K562 (cell line): ENCODE measurements at regions not wholly inside any gene's neighbourhood (a gene's known extent, or its start where the extent isn't known, plus 50 kb on each side); places are given as distances from the start of the nearest gene placed in this dataset.

Experiments used
- BHLHE40 ChIP-seq: IDR thresholded peaks from 2 replicates; pipeline ENCODE4 v1.6.1; 2011; ENCODE audit warnings: low read length, improper control_type of control experiment
- BRCA1 ChIP-seq, 2 experiments: fragments of 450-650 bp in 1 of 2; sonication (generic) in 1 of 2; formaldehyde crosslinking in 1 of 2; IDR thresholded peaks; 2 replicates each; pipeline versions ENCODE4 v1.5.0 to v1.6.1; 2017 to 2020; ENCODE audit warnings: mild to moderate bottlenecking in 1 of 2, missing genetic modification reagents in 1 of 2
- CTCF ChIP-seq, 3 experiments: IDR thresholded peaks in 2 of 3; conservative IDR thresholded peaks in 1 of 3; 2 replicates each; pipeline ENCODE4 v1.5.1; 2011 to 2012; ENCODE audit warnings: low read length in 3 of 3, mild to moderate bottlenecking in 3 of 3, control low read depth in 2 of 3, improper control_type of control experiment in 1 of 3, inconsistent platforms in 1 of 3, low read depth in 1 of 3, mixed read lengths in 1 of 3, moderate library complexity in 1 of 3; ENCODE audit not compliant: insufficient read depth in 2 of 3
- EP300 ChIP-seq: IDR thresholded peaks from 2 replicates; pipeline ENCODE4 v1.6.1; 2012; ENCODE audit warnings: low read length, improper control_type of control experiment
- EZH2 ChIP-seq: IDR thresholded peaks from 2 replicates; pipeline ENCODE4 v1.6.1; 2012; ENCODE audit warnings: low read depth, mild to moderate bottlenecking, inconsistent platforms, low read length, borderline replicate concordance
- FOXM1 ChIP-seq, 2 experiments: fragments of 450-650 bp in 1 of 2; sonication (generic) in 1 of 2; formaldehyde crosslinking in 1 of 2; IDR thresholded peaks; 2 replicates each; pipeline versions ENCODE4 v1.6.1 to v1.9.0; 2017 to 2022; ENCODE audit warnings: low read depth in 2 of 2, mild to moderate bottlenecking in 2 of 2, missing genetic modification reagents in 1 of 2, moderate library complexity in 1 of 2
- POLR2A ChIP-seq: fragments of 450-650 bp; conservative IDR thresholded peaks from 2 replicates; pipeline ENCODE4 v1.6.1; 2016
- TEAD4 ChIP-seq, 2 experiments: sonication (generic) in 1 of 2; formaldehyde crosslinking in 1 of 2; IDR thresholded peaks; 2 replicates each; pipeline versions ENCODE4 v1.6.1 to v1.8.0; 2012 to 2022; ENCODE audit warnings: borderline replicate concordance in 1 of 2, inconsistent platforms in 1 of 2, low read length in 1 of 2, mild to moderate bottlenecking in 1 of 2, missing genetic modification reagents in 1 of 2
- ZBTB11 ChIP-seq, 3 experiments: fragments of 200-800 bp in 1 of 3; fragments of 250-450 bp in 1 of 3; fragments of 450-650 bp in 1 of 3; sonication (Bioruptor Pico) in 1 of 3; sonication (Bioruptor generic) in 1 of 3; formaldehyde crosslinking in 1 of 3; IDR thresholded peaks; 2 replicates each; pipeline versions ENCODE4 v1.6.1 to v1.8.0; 2016 to 2022; ENCODE audit warnings: mild to moderate bottlenecking in 2 of 3, missing genetic modification characterization in 2 of 3, missing compliant biosample characterization in 1 of 3, moderate library complexity in 1 of 3
- ZNF184 ChIP-seq: sonication (generic); formaldehyde crosslinking; IDR thresholded peaks from 2 replicates; pipeline ENCODE4 v1.5.0; 2020; ENCODE audit warnings: missing genetic modification reagents
- ZNF274 ChIP-seq: IDR thresholded peaks from 2 replicates; pipeline ENCODE4 v1.6.1; 2011; ENCODE audit warnings: low read depth, mild to moderate bottlenecking, low read length, moderate library complexity, borderline replicate concordance
- ZNF551 ChIP-seq: fragments of 250-450 bp; sonication (Bioruptor Pico); IDR thresholded peaks from 2 replicates; pipeline ENCODE4 v1.5.0; 2021; ENCODE audit warnings: mild to moderate bottlenecking, moderate library complexity
- ZNF764 ChIP-seq: fragments of 250-450 bp; sonication (Bioruptor Pico); IDR thresholded peaks from 2 replicates; pipeline ENCODE4 v1.4.0; 2020; ENCODE audit warnings: low read depth, mild to moderate bottlenecking, moderate library complexity

- TF ChIP-seq ZNF764 (CRISPR knock-in tag), result no peak
- TF ChIP-seq ZNF184, result no peak
- TF ChIP-seq BHLHE40, result no peak
- no peak for TF ChIP-seq ZNF274
- TF ChIP-seq TEAD4 (IDR thresholded peaks at IDR 0.05; ENCODE audit: low read length), result no peak
- TF ChIP-seq TEAD4 (CRISPR knock-in tag; IDR thresholded peaks at IDR 0.05; ENCODE audit: borderline replicate concordance), result no peak
- no peak for TF ChIP-seq BRCA1 (IDR thresholded peaks at IDR 0.05)
- TF ChIP-seq BRCA1 (CRISPR knock-in tag; IDR thresholded peaks at IDR 0.05), result no peak
- no peak for TF ChIP-seq ZNF551
- TF ChIP-seq ZBTB11 (CRISPR knock-in tag; IDR thresholded peaks at IDR 0.05), result no peak
- TF ChIP-seq EZH2, result no peak
- no peak for TF ChIP-seq FOXM1 (IDR thresholded peaks at IDR 0.05; ENCODE audit: low read depth)
- no peak for TF ChIP-seq FOXM1 (CRISPR knock-in tag; IDR thresholded peaks at IDR 0.05; ENCODE audit: low read depth)
- TF ChIP-seq EP300, result no peak
- no peak for TF ChIP-seq POLR2A
- no peak for TF ChIP-seq CTCF (IDR thresholded peaks at IDR 0.05 in 2 of 3, conservative IDR thresholded peaks at IDR 0.05 in 1 of 3; ENCODE audit: insufficient read depth in 2 of 3, low read depth in 1 of 3, low read length in 3 of 3)
These were observed 320.4 kb upstream of the RASGRP1 start for GRCh38 chr15:38885001-38885400.
